ENCODE measurements at regions not wholly inside any gene's neighbourhood (a gene's known extent, or its start where the extent isn't known, plus 50 kb on each side); places are given as distances from the start of the nearest gene placed in this dataset.

DNA sequence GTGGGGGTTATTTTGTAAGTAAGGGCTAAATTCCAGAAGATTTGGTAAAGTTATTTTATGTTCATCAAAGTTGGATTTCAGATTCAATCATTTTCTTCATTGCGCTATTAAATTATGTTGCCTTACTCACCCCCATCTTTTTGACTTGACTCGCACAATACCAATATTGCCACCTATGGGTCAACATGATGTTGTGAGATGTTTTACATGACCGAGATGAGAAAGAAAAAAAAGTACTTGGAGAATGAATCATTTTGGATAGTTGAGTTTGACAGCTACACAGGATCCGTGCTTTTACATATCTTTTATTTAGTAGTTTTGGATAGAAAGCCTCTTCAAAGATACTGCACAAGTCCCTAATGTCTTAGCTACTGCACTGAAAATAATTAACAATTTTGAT lies 224.2 kb upstream of the EMCN start:
- H3K4me1 ChIP-seq (ENCODE audit: control insufficient read depth, insufficient read depth, low read length), result no peaks in the 10 kb centered on the region
- H3K27ac ChIP-seq (ENCODE audit: extremely low read depth, low read depth, low read length), result no peak overlapping the region
- ChIA-PET POLR2A (no interaction called here), CTCF (no interaction called here)
- no peak overlapping the region for H3K4me3 ChIP-seq (ENCODE audit: low read depth, low read length)
- H3K36me3 ChIP-seq (ENCODE audit: control insufficient read depth in 2 of 2, insufficient read depth in 1 of 2, low read length in 2 of 2), result no peaks in the 10 kb centered on the region
- TF ChIP-seq ZNF398 (tag by site-specific recombination; IDR thresholded peaks at IDR 0.05) (no peak), ZNF335 (tag by site-specific recombination; conservative IDR thresholded peaks at IDR 0.05) (no peak), ZNF654 (tag by site-specific recombination; IDR thresholded peaks at IDR 0.05; ENCODE audit: low read depth) (peak; percentile 32)
- no peaks in the 10 kb centered on the region for H3K9me3 ChIP-seq (ENCODE audit: control insufficient read depth, insufficient read depth, low read depth, low read length)

DNA sequence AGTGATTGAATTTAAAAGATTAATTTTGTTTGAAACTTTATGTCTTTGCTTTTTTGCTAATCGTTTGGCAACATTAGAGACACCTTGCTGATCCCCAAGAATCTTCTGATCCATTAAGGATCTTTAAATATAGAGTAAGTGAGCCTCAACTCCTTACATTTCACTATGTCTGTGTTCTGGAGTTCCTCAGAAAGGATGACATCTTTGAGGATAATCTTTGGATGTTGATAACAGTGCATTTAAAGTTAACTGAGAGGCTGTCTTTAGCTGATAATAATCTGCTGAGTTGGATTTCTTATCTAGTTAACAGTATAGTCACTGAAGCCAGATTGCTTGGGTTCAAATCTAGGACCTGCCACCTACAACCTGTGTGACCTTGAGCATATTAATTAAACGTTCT lies 221.6 kb upstream of the EMCN start:
- Histone ChIP-seq H3K27ac (ENCODE audit: extremely low read depth, low read depth, low read length) (no peak overlapping the region), H3K36me3 (ENCODE audit: control insufficient read depth in 2 of 2, insufficient read depth in 1 of 2, low read length in 2 of 2) (no peaks in the 10 kb centered on the region), H3K4me1 (ENCODE audit: control insufficient read depth, insufficient read depth, low read length) (no peaks in the 10 kb centered on the region), H3K4me3 (ENCODE audit: low read depth, low read length) (no peak overlapping the region), H3K9me3 (ENCODE audit: control insufficient read depth, insufficient read depth, low read depth, low read length) (no peaks in the 10 kb centered on the region)
- ChIA-PET CTCF (no interaction called here), POLR2A (no interaction called here)
- no peak for TF ChIP-seq ZNF529 (tag by site-specific recombination; IDR thresholded peaks at IDR 0.05; ENCODE audit: insufficient replicate concordance)
- no peak for TF ChIP-seq KLF1 (tag by site-specific recombination; IDR thresholded peaks at IDR 0.05)
- no peak for TF ChIP-seq ZSCAN16 (tag by site-specific recombination; IDR thresholded peaks at IDR 0.05)
- TF ChIP-seq IKZF3 (tag by site-specific recombination; IDR thresholded peaks at IDR 0.05), result no peak
- no peak for TF ChIP-seq ZNF37A (tag by site-specific recombination; IDR thresholded peaks at IDR 0.05)
- no peak for TF ChIP-seq ZNF776 (tag by site-specific recombination; IDR thresholded peaks at IDR 0.05; ENCODE audit: borderline replicate concordance)
- no peak for TF ChIP-seq ZNF473 (tag by site-specific recombination; IDR thresholded peaks at IDR 0.05)
- no peak for TF ChIP-seq PRDM1 (tag by site-specific recombination; IDR thresholded peaks at IDR 0.05)
- TF ChIP-seq ZEB2 (tag by site-specific recombination; IDR thresholded peaks at IDR 0.05), result no peak
- TF ChIP-seq HOXA7 (CRISPR knock-in tag; IDR thresholded peaks at IDR 0.05; ENCODE audit: borderline replicate concordance), result no peak
- no peak for TF ChIP-seq ZNF335 (tag by site-specific recombination; conservative IDR thresholded peaks at IDR 0.05)
- TF ChIP-seq ZNF654 (tag by site-specific recombination; IDR thresholded peaks at IDR 0.05; ENCODE audit: low read depth), result no peak

DNA sequence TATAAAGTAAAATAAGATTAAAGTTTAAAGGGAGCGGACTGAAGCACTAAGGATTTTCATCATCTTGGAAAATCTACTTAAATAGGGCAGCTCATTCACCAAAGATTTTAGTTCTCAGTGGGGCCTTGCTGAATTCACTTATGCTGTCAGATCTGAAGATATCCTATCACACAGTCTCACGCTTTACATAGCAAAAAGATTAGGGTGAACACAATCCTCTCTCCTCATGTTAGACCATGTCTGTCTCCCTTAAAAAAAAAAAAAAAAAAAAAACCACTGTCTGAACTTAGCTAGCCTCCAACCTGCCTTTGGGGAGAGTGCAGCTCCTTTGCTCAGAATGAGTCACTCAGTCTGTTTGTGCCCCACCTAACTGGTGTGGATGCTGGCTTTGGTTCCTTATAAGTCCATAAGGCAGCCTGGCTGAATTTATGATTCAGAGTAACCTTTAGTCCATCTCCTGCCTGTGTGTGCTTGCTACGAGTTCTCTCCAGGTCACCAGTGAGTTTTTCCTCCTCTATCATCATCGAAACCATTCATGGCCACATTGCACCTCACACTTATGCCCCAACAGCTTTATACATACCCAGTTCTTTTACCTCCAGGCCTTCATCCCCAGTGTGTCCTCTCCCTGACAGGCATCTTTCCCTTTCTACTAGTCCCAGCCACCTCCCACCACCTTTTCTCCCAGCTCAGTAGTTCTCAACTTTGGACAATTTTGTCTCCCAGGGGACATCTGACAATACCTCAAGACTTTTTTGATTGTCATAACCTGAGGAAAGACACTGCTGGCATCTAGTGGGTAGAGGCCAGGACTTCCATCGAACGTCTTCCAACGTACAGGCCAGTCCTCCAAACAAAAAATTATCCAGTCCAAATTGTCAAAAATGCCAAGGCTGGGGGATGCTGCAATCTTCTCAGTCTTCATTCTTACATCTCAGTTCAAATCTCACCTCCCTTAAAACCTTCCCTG lies 220.7 kb upstream of the EMCN start:
- Histone ChIP-seq H3K36me3 (ENCODE audit: control insufficient read depth in 2 of 2, insufficient read depth in 1 of 2, low read length in 2 of 2) (no peaks in the 10 kb centered on the region), H3K27ac (ENCODE audit: extremely low read depth, low read depth, low read length) (no peak overlapping the region), H3K4me1 (ENCODE audit: control insufficient read depth, insufficient read depth, low read length) (no peaks in the 10 kb centered on the region), H3K4me3 (ENCODE audit: low read depth, low read length) (no peak overlapping the region), H3K9me3 (ENCODE audit: control insufficient read depth, insufficient read depth, low read depth, low read length) (no peaks in the 10 kb centered on the region)
- no peak for TF ChIP-seq ZNF830 (tag by site-specific recombination; IDR thresholded peaks at IDR 0.05; ENCODE audit: low read depth)
- no peak for TF ChIP-seq ZFP69B (tag by site-specific recombination; IDR thresholded peaks at IDR 0.05)
- POLR2A ChIA-PET, result no interaction called here
- CTCF ChIA-PET, result interaction anchor here (0.7 to 0.8 kb wide), 2 partner anchors 12 to 536 kb away, joined by 3 read pairs; no protein-coding TSS in a partner anchor

Data from HEK293 (cell line).